ENCODE measurements at regions not wholly inside any gene's neighbourhood (a gene's known extent, or its start where the extent isn't known, plus 50 kb on each side); places are given as distances from the start of the nearest gene placed in this dataset.
A peak's percentile ranks its signal among the peaks of the same experiment; 100 is the strongest.

DNA sequence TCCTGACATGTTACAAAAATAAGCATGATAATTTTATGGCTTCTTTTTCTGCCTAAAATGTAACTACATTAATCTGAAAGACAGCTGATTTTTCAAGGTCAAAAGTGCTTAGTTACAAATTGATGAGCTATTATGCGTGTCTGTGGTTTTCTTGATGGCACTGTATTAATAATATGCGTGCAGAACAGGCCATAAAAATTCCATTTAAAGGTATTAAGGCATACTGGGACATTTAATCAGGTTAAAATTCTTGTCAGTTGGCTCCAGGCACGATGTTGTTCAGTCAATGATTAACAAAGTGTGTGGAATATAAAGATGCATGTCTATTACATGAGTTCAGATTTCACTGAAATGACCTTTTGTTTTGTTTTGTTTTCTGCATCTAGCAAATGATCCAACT is 420.1 kb upstream of the ZNF804A start:
- Histone ChIP-seq H3K27ac (ENCODE audit: low read depth, low read length, poor library complexity, severe bottlenecking) (no peak overlapping the region), H4K20me1 (ENCODE audit: insufficient read depth, low read length) (no peaks in the 10 kb centered on the region), H2AFZ (ENCODE audit: low read length) (0 out of 2 replicates have a peak overlapping the region, but pooled peaks have one; percentile 82), H3F3A (ENCODE audit: insufficient read depth, low read length) (no peaks in the 10 kb centered on the region), H3K79me2 (ENCODE audit: insufficient read depth, low read length) (no peaks in the 10 kb centered on the region), H3K9me3 (ENCODE audit: low read length) (no peaks in the 10 kb centered on the region; the same call in 1 of the 2 replicates), H3K9me2 (ENCODE audit: low read depth, low read length) (no peaks in the 10 kb centered on the region), H3K4me1 (ENCODE audit: insufficient read depth, low read length, severe bottlenecking) (no peaks in the 10 kb centered on the region), H3K9ac (ENCODE audit: low read length) (no peak overlapping the region), H3K36me3 (ENCODE audit: insufficient read depth, low read length) (no peaks in the 10 kb centered on the region), H3K4me3 (ENCODE audit: low read depth, low read length, poor library complexity, severe bottlenecking) (no peak overlapping the region), H3K4me2 (ENCODE audit: low read length) (no peak overlapping the region), H3K27me3 (ENCODE audit: insufficient read depth, low read length) (no peaks in the 10 kb centered on the region)
- no peak for TF ChIP-seq EZH2 (IDR thresholded peaks at IDR 0.05; ENCODE audit: borderline replicate concordance, low read length)
- TF ChIP-seq, protein P1, sequence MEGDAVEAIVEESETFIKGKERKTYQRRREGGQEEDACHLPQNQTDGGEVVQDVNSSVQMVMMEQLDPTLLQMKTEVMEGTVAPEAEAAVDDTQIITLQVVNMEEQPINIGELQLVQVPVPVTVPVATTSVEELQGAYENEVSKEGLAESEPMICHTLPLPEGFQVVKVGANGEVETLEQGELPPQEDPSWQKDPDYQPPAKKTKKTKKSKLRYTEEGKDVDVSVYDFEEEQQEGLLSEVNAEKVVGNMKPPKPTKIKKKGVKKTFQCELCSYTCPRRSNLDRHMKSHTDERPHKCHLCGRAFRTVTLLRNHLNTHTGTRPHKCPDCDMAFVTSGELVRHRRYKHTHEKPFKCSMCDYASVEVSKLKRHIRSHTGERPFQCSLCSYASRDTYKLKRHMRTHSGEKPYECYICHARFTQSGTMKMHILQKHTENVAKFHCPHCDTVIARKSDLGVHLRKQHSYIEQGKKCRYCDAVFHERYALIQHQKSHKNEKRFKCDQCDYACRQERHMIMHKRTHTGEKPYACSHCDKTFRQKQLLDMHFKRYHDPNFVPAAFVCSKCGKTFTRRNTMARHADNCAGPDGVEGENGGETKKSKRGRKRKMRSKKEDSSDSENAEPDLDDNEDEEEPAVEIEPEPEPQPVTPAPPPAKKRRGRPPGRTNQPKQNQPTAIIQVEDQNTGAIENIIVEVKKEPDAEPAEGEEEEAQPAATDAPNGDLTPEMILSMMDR (IDR thresholded peaks at IDR 0.05; ENCODE audit: low read length): no peak

GRCh38 chr2:184186436-184186835 is 411.9 kb upstream of the ZNF804A start:
- no peaks in the 10 kb centered on the region; the same call in 1 of the 2 replicates for H3K9me3 ChIP-seq (ENCODE audit: low read length)
- no peak overlapping the region for H3K4me2 ChIP-seq (ENCODE audit: low read length)
- TF ChIP-seq EZH2 (IDR thresholded peaks at IDR 0.05; ENCODE audit: borderline replicate concordance, low read length): no peak
- TF ChIP-seq, protein P1 (IDR thresholded peaks at IDR 0.05; ENCODE audit: low read length): no peak
- H3K4me3 ChIP-seq (ENCODE audit: low read depth, low read length, poor library complexity, severe bottlenecking): no peak overlapping the region
- H3K79me2 ChIP-seq (ENCODE audit: insufficient read depth, low read length): no peaks in the 10 kb centered on the region
- H3K9ac ChIP-seq (ENCODE audit: low read length): no peak overlapping the region
- H3K27ac ChIP-seq (ENCODE audit: low read depth, low read length, poor library complexity, severe bottlenecking): no peak overlapping the region
- no peaks in the 10 kb centered on the region for H4K20me1 ChIP-seq (ENCODE audit: insufficient read depth, low read length)
- no peaks in the 10 kb centered on the region for H3K27me3 ChIP-seq (ENCODE audit: insufficient read depth, low read length)
- H3K4me1 ChIP-seq (ENCODE audit: insufficient read depth, low read length, severe bottlenecking): no peaks in the 10 kb centered on the region
- no peaks in the 10 kb centered on the region for H3K36me3 ChIP-seq (ENCODE audit: insufficient read depth, low read length)
- H2AFZ ChIP-seq (ENCODE audit: low read length): no peak overlapping the region
- H3K9me2 ChIP-seq (ENCODE audit: low read depth, low read length): no peaks in the 10 kb centered on the region
- H3F3A ChIP-seq (ENCODE audit: insufficient read depth, low read length): no peaks in the 10 kb centered on the region

DNA sequence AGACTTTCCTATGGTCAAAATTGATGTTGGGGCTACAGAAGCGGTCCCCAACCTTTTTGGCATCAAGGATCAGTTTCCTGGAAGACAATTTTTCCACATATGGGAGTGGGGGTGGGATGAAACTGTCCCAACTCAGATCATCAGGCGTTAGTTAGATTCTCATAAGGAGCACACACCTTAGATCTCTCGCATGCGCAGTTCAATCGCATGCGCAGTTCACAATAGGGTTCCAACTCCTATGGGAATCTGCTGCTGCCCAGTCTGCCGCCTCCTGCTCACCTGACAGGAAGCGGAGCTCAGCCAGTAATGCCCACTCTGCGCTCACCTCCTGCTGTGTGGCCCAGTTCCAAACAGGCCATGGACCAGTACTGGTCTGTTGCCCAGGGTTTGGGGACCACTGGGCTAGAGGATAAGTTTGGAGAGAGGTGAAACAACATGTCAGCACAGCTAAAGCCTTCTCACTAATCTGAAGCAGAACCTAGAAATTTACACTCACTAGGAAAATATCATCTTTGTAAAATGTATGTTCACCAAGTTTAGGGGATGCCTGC is 410.8 kb upstream of the ZNF804A start:
- Histone ChIP-seq H3F3A (ENCODE audit: insufficient read depth, low read length) (no peaks in the 10 kb centered on the region), H3K9me2 (ENCODE audit: low read depth, low read length) (no peaks in the 10 kb centered on the region), H3K4me2 (ENCODE audit: low read length) (no peak overlapping the region), H3K4me3 (ENCODE audit: low read depth, low read length, poor library complexity, severe bottlenecking) (no peak overlapping the region), H2AFZ (ENCODE audit: low read length) (no peak overlapping the region), H3K9me3 (ENCODE audit: low read length) (no peaks in the 10 kb centered on the region), H3K27ac (ENCODE audit: low read depth, low read length, poor library complexity, severe bottlenecking) (no peak overlapping the region), H3K4me1 (ENCODE audit: insufficient read depth, low read length, severe bottlenecking) (no peaks in the 10 kb centered on the region), H3K27me3 (ENCODE audit: insufficient read depth, low read length) (no peaks in the 10 kb centered on the region), H3K79me2 (ENCODE audit: insufficient read depth, low read length) (no peaks in the 10 kb centered on the region), H4K20me1 (ENCODE audit: insufficient read depth, low read length) (no peaks in the 10 kb centered on the region), H3K36me3 (ENCODE audit: insufficient read depth, low read length) (no peaks in the 10 kb centered on the region), H3K9ac (ENCODE audit: low read length) (no peak overlapping the region)
- TF ChIP-seq, protein P1 (IDR thresholded peaks at IDR 0.05; ENCODE audit: low read length): no peak
- no peak for TF ChIP-seq EZH2 (IDR thresholded peaks at IDR 0.05; ENCODE audit: borderline replicate concordance, low read length)

All from OCI-LY1 (cell line).